ENCODE measurements at regions not wholly inside any gene's neighbourhood (a gene's known extent, or its start where the extent isn't known, plus 50 kb on each side); places are given as distances from the start of the nearest gene placed in this dataset.

- H3K9me2 ChIP-seq (replicated peaks; ENCODE audit: insufficient read depth, low read length) = no peaks in the 10 kb centered on the region
- H3K9ac ChIP-seq (ENCODE audit: low read length) = no peak overlapping the region
- no peaks in the 10 kb centered on the region for H4K20me1 ChIP-seq (ENCODE audit: insufficient read depth, low read depth, low read length)
- no peak for DNase-seq
- no peak overlapping the region for H2AFZ ChIP-seq (ENCODE audit: low read length)
- no peak overlapping the region for H3K27ac ChIP-seq (ENCODE audit: low read length)
- no peak overlapping the region for H3K4me3 ChIP-seq (ENCODE audit: low read length)
- no peaks in the 10 kb centered on the region for H3K4me1 ChIP-seq (ENCODE audit: low read length)
- H3K79me2 ChIP-seq (ENCODE audit: low read length) = no peaks in the 10 kb centered on the region
- H3K9me3 ChIP-seq (ENCODE audit: low read length) = peaks cover 29% of the 10 kb centered on the region
- H3K27me3 ChIP-seq (ENCODE audit: low read length) = no peaks in the 10 kb centered on the region
- no peak overlapping the region for H3K4me2 ChIP-seq (ENCODE audit: low read depth, low read length, poor library complexity, severe bottlenecking)
- no peaks in the 10 kb centered on the region for H3K36me3 ChIP-seq (ENCODE audit: insufficient read depth, low read length)
These were observed 328.4 kb upstream of the SPANXN1 start for GRCh38 chrX:144918936-144919335.

- H3K79me2 ChIP-seq (ENCODE audit: low read length) = no peaks in the 10 kb centered on the region
These were observed 300.6 kb upstream of the SPANXN1 start for GRCh38 chrX:144946666-144947065.

More at GRCh38 chrX:144946666-144947065, 300.6 kb upstream of the SPANXN1 start:
- no peaks in the 10 kb centered on the region for H3K36me3 ChIP-seq (ENCODE audit: insufficient read depth, low read length)
- no peak overlapping the region for H3K27ac ChIP-seq (ENCODE audit: low read length)
- no peak overlapping the region for H3K9ac ChIP-seq (ENCODE audit: low read length)
- H3K4me2 ChIP-seq (ENCODE audit: low read depth, low read length, poor library complexity, severe bottlenecking) = no peak overlapping the region
- no peak for DNase-seq
- no peak overlapping the region for H3K4me3 ChIP-seq (ENCODE audit: low read length)
- H3K9me2 ChIP-seq (replicated peaks; ENCODE audit: insufficient read depth, low read length) = no peaks in the 10 kb centered on the region
- no peaks in the 10 kb centered on the region for H4K20me1 ChIP-seq (ENCODE audit: insufficient read depth, low read depth, low read length)
- peaks cover 20% of the 10 kb centered on the region for H3K9me3 ChIP-seq (ENCODE audit: low read length)
- H3K27me3 ChIP-seq (ENCODE audit: low read length) = no peaks in the 10 kb centered on the region
- H2AFZ ChIP-seq (ENCODE audit: low read length) = no peak overlapping the region
- H3K4me1 ChIP-seq (ENCODE audit: low read length) = no peaks in the 10 kb centered on the region
